ENCODE measurements at regions not wholly inside any gene's neighbourhood (a gene's known extent, or its start where the extent isn't known, plus 50 kb on each side); places are given as distances from the start of the nearest gene placed in this dataset.

GRCh38 chr4:149931431-149931830, 115.8 kb upstream of the IQCM start:
- no peak for DNase-seq

GRCh38 chr4:149932188-149932587, 116.5 kb upstream of the IQCM start:
- no peak for DNase-seq

GRCh38 chr4:149933120-149933519, 117.5 kb upstream of the IQCM start:
- DNase-seq: no peak

- DNase-seq: no peak
Observed at GRCh38 chr4:149933883-149934282, 118.2 kb upstream of the IQCM start.

- DNase-seq: no peak
Observed at GRCh38 chr4:149949381-149949780, 128.9 kb upstream of the DCLK2 start.

GRCh38 chr4:149951152-149951900, 126.9 kb upstream of the DCLK2 start:
- no peak for DNase-seq

GRCh38 chr4:149952101-149952500, 126.1 kb upstream of the DCLK2 start:
- DNase-seq: no peak

- no peak for DNase-seq
Observed at GRCh38 chr4:149952716-149953115, 125.5 kb upstream of the DCLK2 start.

- DNase-seq: no peak
Observed at GRCh38 chr4:149955780-149956390, 122.4 kb upstream of the DCLK2 start.

- DNase-seq: no peak
Observed at GRCh38 chr4:149956678-149957077, 121.6 kb upstream of the DCLK2 start.

GRCh38 chr4:149961876-149962597, 116.2 kb upstream of the DCLK2 start:
- DNase-seq: no peak

- no peak for DNase-seq
Observed at GRCh38 chr4:149964001-149964796, 114.0 kb upstream of the DCLK2 start.

- no peak for DNase-seq
Observed at GRCh38 chr4:149965206-149965605, 113.0 kb upstream of the DCLK2 start.

GRCh38 chr4:149972407-149972806, 105.8 kb upstream of the DCLK2 start:
- no peak for DNase-seq

GRCh38 chr4:149973181-149973580, 105.1 kb upstream of the DCLK2 start:
- DNase-seq: no peak

GRCh38 chr4:149975172-149975571, 103.1 kb upstream of the DCLK2 start:
- DNase-seq: no peak

GRCh38 chr4:149980121-149980682, 98.0 kb upstream of the DCLK2 start:
- no peak for DNase-seq

- DNase-seq: peak; percentile 43
Observed at GRCh38 chr4:149980941-149981340, 97.3 kb upstream of the DCLK2 start.

GRCh38 chr4:149983401-149983800, 94.8 kb upstream of the DCLK2 start:
- no peak for DNase-seq

GRCh38 chr4:149983931-149984330, 94.3 kb upstream of the DCLK2 start:
- DNase-seq: no peak

GRCh38 chr4:149985981-149986380, 92.3 kb upstream of the DCLK2 start:
- DNase-seq: no peak

- no peak for DNase-seq
Observed at GRCh38 chr4:149986917-149987316, 91.3 kb upstream of the DCLK2 start.

Data from CD4-positive, alpha-beta T cell treated with Interleukin-6 for 4 hours (primary cell).